Esophagus muscularis mucosa (tissue), 4 donors: ENCODE measurements at regions not wholly inside any gene's neighbourhood (a gene's known extent, or its start where the extent isn't known, plus 50 kb on each side); places are given as distances from the start of the nearest gene placed in this dataset.

ENCODE experiments used
- DNase-seq: peaks from one replicate; pipeline ENCODE4 v3.0.0-alpha.2; 2017; ENCODE audit errors: extremely low spot score
- H3K27ac ChIP-seq, 4 donors: fragments of 200-600 bp; sonication (generic); replicated peaks in 1 of 4; 1 replicate in 3 of 4; 2 replicates in 1 of 4; pipeline ENCODE4 v1.5.1; 2016 to 2019; ENCODE audit warnings: mild to moderate bottlenecking in 1 of 4
- H3K27me3 ChIP-seq, 4 donors: fragments of 200-600 bp; sonication (generic); one replicate each; pipeline versions ENCODE4 v1.5.1 to v1.6.0; 2016 to 2019
- H3K36me3 ChIP-seq, 4 donors: fragments of 200-600 bp; sonication (generic); one replicate each; pipeline ENCODE4 v1.5.1; 2016 to 2019
- H3K4me1 ChIP-seq, 4 donors: fragments of 200-600 bp; sonication (generic); one replicate each; pipeline ENCODE4 v1.5.1; 2016 to 2019
- H3K4me3 ChIP-seq, 4 donors: fragments of 200-600 bp; sonication (generic); 1 replicate in 2 of 4; 2 replicates in 2 of 4; pipeline ENCODE4 v1.5.1; 2016 to 2019; ENCODE audit warnings: mild to moderate bottlenecking in 4 of 4, moderate library complexity in 1 of 4
- H3K9me3 ChIP-seq, 4 donors: fragments of 200-600 bp; sonication (generic); 1 replicate in 3 of 4; 2 replicates in 1 of 4; pipeline ENCODE4 v1.5.1; 2016 to 2019
- EP300 ChIP-seq: sonication (generic); formaldehyde crosslinking; IDR thresholded peaks from one replicate; pipeline ENCODE4 v1.6.1; 2017; ENCODE audit warnings: antibody characterized with exemption
- POLR2A ChIP-seq: fragments of 450-650 bp; IDR thresholded peaks from one replicate; pipeline ENCODE4 v1.6.1; 2017; ENCODE audit warnings: antibody characterized with exemption, moderate library complexity, mild to moderate bottlenecking, low read depth
- POLR2AphosphoS5 ChIP-seq, 2 donors: sonication (generic); formaldehyde crosslinking; IDR thresholded peaks; one replicate each; pipeline ENCODE4 v1.6.1; 2017; ENCODE audit warnings: antibody characterized with exemption in 2 of 2
- WGBS: methylation state at CpG from one replicate; pipeline ENCODE4 v1.1.5; 2018; 5-methylcytosine and 5-hydroxymethylcytosine counted together
- intact Hi-C: fragments of 100-400 bp; cut with DNase I; formaldehyde crosslinking; loops from one replicate; pipeline ENCODE4 v1.15.1; 2023
- TF ChIP-seq, protein P1 (sequence below), 3 experiments: fragments of 200-600 bp in 2 of 3; fragments of 450-650 bp in 1 of 3; sonication (generic) in 2 of 3; IDR thresholded peaks; one replicate each; pipeline ENCODE4 v1.5.1; 2017 to 2019; ENCODE audit warnings: antibody characterized with exemption in 3 of 3, mild to moderate bottlenecking in 2 of 3, moderate library complexity in 1 of 3

DNA sequence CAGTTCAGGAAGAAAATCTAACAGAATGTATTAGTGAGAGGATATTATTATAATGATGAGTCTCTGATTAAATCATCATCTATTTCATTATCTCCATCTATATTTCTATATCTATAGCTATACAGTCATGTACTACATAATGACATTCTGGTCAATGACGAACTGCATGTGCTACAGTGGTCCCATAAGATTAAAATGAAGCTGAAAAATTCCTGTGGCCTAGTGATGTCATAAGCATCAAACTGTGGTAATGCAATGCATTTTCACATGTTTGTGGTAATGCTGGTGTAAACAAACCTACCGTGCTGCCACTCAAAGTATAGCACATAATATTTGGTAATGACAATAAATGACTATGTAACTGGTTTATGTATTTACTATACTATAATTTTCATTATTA, 1127.9 kb upstream of the CHAC2 start:
- WGBS: 94% methylated on average over 2 of the region's 2 CpGs
- intact Hi-C loops: no loop called here

DNA sequence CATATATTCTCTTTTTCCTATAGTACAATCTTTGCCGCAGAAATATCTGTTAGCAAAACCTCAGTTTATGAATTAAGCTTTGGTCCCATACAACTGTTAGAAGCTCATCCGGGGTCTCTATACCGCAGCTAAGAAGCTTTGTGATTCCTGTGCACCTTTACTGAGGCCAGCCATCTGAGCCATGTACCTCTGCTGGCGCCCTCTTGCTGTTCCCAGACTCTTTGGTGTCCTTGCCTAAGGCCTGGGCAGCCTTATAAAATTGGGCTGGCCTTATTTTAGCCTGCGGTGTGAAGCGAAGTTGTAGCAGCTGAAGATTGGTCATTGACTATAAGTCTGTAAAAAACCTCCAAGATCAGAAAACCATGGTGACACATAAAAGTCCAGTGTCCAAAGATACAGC, 1135.1 kb upstream of the CHAC2 start:
- 88% methylated on average over 6 of the region's 6 CpGs for WGBS
- DNase-seq: no peak
- no peaks in the 10 kb centered on the region for H3K9me3 ChIP-seq
- intact Hi-C loops: no loop called here
- H3K4me3 ChIP-seq: no peak overlapping the region
- H3K36me3 ChIP-seq: no peaks in the 10 kb centered on the region
- no peak for TF ChIP-seq POLR2AphosphoS5 (IDR thresholded peaks at IDR 0.05)
- TF ChIP-seq, protein P1, sequence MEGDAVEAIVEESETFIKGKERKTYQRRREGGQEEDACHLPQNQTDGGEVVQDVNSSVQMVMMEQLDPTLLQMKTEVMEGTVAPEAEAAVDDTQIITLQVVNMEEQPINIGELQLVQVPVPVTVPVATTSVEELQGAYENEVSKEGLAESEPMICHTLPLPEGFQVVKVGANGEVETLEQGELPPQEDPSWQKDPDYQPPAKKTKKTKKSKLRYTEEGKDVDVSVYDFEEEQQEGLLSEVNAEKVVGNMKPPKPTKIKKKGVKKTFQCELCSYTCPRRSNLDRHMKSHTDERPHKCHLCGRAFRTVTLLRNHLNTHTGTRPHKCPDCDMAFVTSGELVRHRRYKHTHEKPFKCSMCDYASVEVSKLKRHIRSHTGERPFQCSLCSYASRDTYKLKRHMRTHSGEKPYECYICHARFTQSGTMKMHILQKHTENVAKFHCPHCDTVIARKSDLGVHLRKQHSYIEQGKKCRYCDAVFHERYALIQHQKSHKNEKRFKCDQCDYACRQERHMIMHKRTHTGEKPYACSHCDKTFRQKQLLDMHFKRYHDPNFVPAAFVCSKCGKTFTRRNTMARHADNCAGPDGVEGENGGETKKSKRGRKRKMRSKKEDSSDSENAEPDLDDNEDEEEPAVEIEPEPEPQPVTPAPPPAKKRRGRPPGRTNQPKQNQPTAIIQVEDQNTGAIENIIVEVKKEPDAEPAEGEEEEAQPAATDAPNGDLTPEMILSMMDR (IDR thresholded peaks at IDR 0.05): no peak
- no peak for TF ChIP-seq EP300
- TF ChIP-seq POLR2A: no peak
- H3K4me1 ChIP-seq: no peaks in the 10 kb centered on the region
- H3K27ac ChIP-seq: no peak overlapping the region
- H3K27me3 ChIP-seq: no peaks in the 10 kb centered on the region

More for the DNA sequence above, 1127.9 kb upstream of the CHAC2 start:
- no peak overlapping the region for H3K27ac ChIP-seq
- TF ChIP-seq POLR2AphosphoS5 (IDR thresholded peaks at IDR 0.05): no peak
- TF ChIP-seq, protein P1 (IDR thresholded peaks at IDR 0.05): no peak
- TF ChIP-seq POLR2A: no peak
- TF ChIP-seq EP300: no peak
- no peaks in the 10 kb centered on the region for H3K36me3 ChIP-seq
- no peaks in the 10 kb centered on the region for H3K27me3 ChIP-seq
- H3K4me1 ChIP-seq: no peaks in the 10 kb centered on the region
- no peak overlapping the region for H3K4me3 ChIP-seq
- no peak for DNase-seq
- peaks cover 0 to 7% (median 0%) of the 10 kb centered on the region in 4 donors for H3K9me3 ChIP-seq

- H3K36me3 ChIP-seq: no peaks in the 10 kb centered on the region
- TF ChIP-seq EP300: no peak
- TF ChIP-seq, protein P1 (IDR thresholded peaks at IDR 0.05): no peak
- no peak for TF ChIP-seq POLR2AphosphoS5 (IDR thresholded peaks at IDR 0.05)
- no peak for TF ChIP-seq POLR2A
- H3K4me3 ChIP-seq: no peak overlapping the region
- no peak for DNase-seq
- intact Hi-C loops: no loop called here
- H3K27me3 ChIP-seq: no peaks in the 10 kb centered on the region
- no peak overlapping the region for H3K27ac ChIP-seq
- H3K4me1 ChIP-seq: no peaks in the 10 kb centered on the region
- no peaks in the 10 kb centered on the region for H3K9me3 ChIP-seq
- 80% methylated on average over 8 of the region's 11 CpGs for WGBS
Observed at GRCh38 chr2:52629944-52630343, 1137.7 kb upstream of the CHAC2 start.

DNA sequence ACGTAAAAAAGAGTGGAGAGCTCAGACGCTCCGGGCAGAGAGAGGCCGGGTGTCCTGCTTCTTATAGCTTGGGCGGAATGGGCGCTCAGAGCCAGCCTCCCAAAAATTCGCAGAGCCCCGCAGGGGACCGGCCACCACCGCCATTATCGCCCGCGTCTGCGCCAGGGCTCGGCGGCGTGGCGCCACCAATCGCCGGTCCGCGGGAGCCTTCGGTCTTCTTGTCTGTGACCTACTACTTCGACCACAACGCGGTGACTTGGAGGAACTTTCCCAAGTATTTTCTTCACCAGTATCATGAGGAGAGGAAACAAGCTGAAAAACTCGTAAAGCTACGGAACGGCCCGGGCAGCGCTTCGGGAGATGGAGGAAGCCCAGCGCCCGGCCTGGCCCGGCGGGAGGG, 1138.1 kb upstream of the CHAC2 start:
- intact Hi-C loops: no loop called here
- WGBS: 97% methylated on average over 36 of the region's 36 CpGs
- DNase-seq: no peak
- Histone ChIP-seq H3K36me3 (no peaks in the 10 kb centered on the region), H3K4me3 (no peak overlapping the region), H3K9me3 (no peaks in the 10 kb centered on the region), H3K27me3 (no peaks in the 10 kb centered on the region), H3K27ac (no peak overlapping the region), H3K4me1 (no peaks in the 10 kb centered on the region)
- TF ChIP-seq EP300 (no peak), POLR2AphosphoS5 (IDR thresholded peaks at IDR 0.05) (no peak), POLR2A (no peak)
- TF ChIP-seq, protein P1 (IDR thresholded peaks at IDR 0.05): no peak

GRCh38 chr2:52622266-52622665, 1145.3 kb upstream of the CHAC2 start:
- H3K4me1 ChIP-seq: no peaks in the 10 kb centered on the region
- no peaks in the 10 kb centered on the region for H3K9me3 ChIP-seq
- intact Hi-C loops: no loop called here
- 85% methylated on average over 2 of the region's 2 CpGs for WGBS
- no peak overlapping the region for H3K27ac ChIP-seq
- no peaks in the 10 kb centered on the region for H3K36me3 ChIP-seq
- DNase-seq: no peak
- no peaks in the 10 kb centered on the region for H3K27me3 ChIP-seq
- TF ChIP-seq POLR2AphosphoS5 (IDR thresholded peaks at IDR 0.05) (no peak), POLR2A (no peak), EP300 (no peak)
- TF ChIP-seq, protein P1 (IDR thresholded peaks at IDR 0.05): no peak
- no peak overlapping the region for H3K4me3 ChIP-seq
